Parathyroid adenoma (tissue), 2 donors: ENCODE measurements at regions not wholly inside any gene's neighbourhood (a gene's known extent, or its start where the extent isn't known, plus 50 kb on each side); places are given as distances from the start of the nearest gene placed in this dataset.

Experiments
- H2AFZ ChIP-seq: fragments of 300-600 bp; sonication (generic); one replicate; pipeline ENCODE4 v1.7.0; 2017; ENCODE audit warnings: antibody characterized with exemption, mild to moderate bottlenecking
- H3K27ac ChIP-seq: fragments of 300-600 bp; sonication (generic); one replicate; pipeline ENCODE4 v1.7.0; 2017
- H3K27me3 ChIP-seq: fragments of 300-600 bp; sonication (generic); one replicate; pipeline ENCODE4 v1.7.0; 2017; ENCODE audit warnings: low read length; ENCODE audit not compliant: control insufficient read depth, insufficient read depth
- H3K36me3 ChIP-seq: fragments of 300-600 bp; sonication (generic); one replicate; pipeline ENCODE4 v1.7.0; 2017; ENCODE audit warnings: low read length; ENCODE audit not compliant: control insufficient read depth, insufficient read depth
- H3K4me1 ChIP-seq: fragments of 300-600 bp; sonication (generic); one replicate; pipeline ENCODE4 v1.7.0; 2017; ENCODE audit warnings: control low read depth
- H3K4me2 ChIP-seq: fragments of 300-600 bp; sonication (generic); one replicate; pipeline ENCODE4 v1.7.0; 2017; ENCODE audit warnings: low read length
- H3K4me3 ChIP-seq: fragments of 300-600 bp; sonication (generic); one replicate; pipeline ENCODE4 v1.7.0; 2017; ENCODE audit warnings: low read depth, low read length
- H3K79me2 ChIP-seq: fragments of 300-600 bp; sonication (generic); one replicate; pipeline ENCODE4 v1.7.0; 2017; ENCODE audit warnings: control low read depth
- H3K9ac ChIP-seq: fragments of 300-600 bp; sonication (generic); one replicate; pipeline ENCODE4 v1.7.0; 2017; ENCODE audit warnings: mild to moderate bottlenecking
- H3K9me3 ChIP-seq: fragments of 300-600 bp; sonication (generic); one replicate; pipeline ENCODE4 v1.7.0; 2017; ENCODE audit warnings: low read length; ENCODE audit not compliant: control insufficient read depth
- TF ChIP-seq, protein P1 (sequence below): fragments of 300-600 bp; sonication (generic); IDR thresholded peaks from one replicate; pipeline ENCODE4 v1.7.0; 2017; ENCODE audit warnings: antibody characterized with exemption, mild to moderate bottlenecking
- donor health status: primary hyperparathyroidism.

DNA sequence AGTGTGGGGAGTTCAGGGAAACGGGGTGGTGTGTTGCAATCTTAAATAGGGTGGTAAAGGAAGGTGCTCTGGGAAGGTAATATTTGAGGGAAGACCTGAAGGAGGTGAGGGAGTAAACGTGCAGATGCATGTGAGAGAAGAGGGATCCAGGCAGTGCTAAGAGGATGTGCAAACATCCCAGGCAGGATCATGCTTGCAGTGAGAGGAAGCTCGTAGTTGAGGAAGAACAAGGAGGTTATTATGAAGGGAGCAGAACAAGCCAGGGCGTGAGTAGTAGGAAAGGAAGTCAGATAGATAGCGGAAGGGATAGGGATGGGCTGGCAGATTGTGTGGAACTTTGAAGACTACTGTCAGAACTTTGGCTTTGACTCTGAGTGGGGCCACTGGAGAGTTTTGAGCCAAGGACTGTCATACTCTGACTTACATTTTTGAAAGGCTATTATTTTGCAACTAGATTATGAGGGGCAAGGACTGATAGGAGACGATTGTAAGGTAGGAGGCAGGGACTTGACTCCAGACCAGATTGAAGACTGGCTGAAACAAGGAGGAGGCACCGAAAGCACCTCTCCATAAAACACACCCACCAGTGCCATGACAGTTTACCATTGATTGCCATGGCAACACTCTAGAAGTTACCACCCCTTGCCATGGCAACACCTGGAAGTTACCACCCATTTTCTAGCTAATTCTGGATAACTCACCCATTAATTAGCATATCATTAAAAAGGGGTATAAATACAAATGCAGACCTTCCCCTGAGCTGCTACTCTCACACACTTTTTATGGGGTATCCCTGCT lies 67.0 kb downstream of the XCL2 start:
- no peak overlapping the region for H3K27ac ChIP-seq

DNA sequence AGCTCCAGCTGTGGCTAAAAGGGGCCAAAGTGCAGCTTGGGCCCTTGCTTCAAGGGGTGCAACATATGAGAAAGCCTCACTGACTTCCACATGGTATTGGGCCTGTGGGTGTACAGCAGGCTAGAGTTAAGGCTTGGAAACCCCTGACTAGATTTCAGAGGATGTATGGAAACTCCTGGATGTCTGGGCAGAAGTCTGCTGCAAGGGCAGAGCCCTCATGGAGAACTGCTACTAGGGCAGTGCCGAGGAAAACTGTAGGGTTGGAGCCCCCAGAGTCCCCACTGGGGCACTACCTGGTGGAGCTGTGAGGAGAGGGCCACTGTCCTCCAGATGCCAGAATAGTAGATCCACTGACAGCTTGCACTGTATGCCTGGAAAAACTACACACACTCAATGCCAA lies 69.5 kb downstream of the XCL2 start:
- Histone ChIP-seq H3K4me1 (no peaks in the 10 kb centered on the region), H3K9ac (no peak overlapping the region), H3K36me3 (no peaks in the 10 kb centered on the region), H3K79me2 (no peaks in the 10 kb centered on the region), H3K9me3 (no peaks in the 10 kb centered on the region), H2AFZ (no peak overlapping the region), H3K27me3 (no peaks in the 10 kb centered on the region), H3K27ac (no peak overlapping the region), H3K4me2 (no peak overlapping the region), H3K4me3 (no peak overlapping the region)
- TF ChIP-seq, protein P1, sequence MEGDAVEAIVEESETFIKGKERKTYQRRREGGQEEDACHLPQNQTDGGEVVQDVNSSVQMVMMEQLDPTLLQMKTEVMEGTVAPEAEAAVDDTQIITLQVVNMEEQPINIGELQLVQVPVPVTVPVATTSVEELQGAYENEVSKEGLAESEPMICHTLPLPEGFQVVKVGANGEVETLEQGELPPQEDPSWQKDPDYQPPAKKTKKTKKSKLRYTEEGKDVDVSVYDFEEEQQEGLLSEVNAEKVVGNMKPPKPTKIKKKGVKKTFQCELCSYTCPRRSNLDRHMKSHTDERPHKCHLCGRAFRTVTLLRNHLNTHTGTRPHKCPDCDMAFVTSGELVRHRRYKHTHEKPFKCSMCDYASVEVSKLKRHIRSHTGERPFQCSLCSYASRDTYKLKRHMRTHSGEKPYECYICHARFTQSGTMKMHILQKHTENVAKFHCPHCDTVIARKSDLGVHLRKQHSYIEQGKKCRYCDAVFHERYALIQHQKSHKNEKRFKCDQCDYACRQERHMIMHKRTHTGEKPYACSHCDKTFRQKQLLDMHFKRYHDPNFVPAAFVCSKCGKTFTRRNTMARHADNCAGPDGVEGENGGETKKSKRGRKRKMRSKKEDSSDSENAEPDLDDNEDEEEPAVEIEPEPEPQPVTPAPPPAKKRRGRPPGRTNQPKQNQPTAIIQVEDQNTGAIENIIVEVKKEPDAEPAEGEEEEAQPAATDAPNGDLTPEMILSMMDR: no peak

More for the DNA sequence above, 67.0 kb downstream of the XCL2 start:
- Histone ChIP-seq H3K79me2 (no peaks in the 10 kb centered on the region), H3K4me2 (no peak overlapping the region), H3K27me3 (no peaks in the 10 kb centered on the region), H3K4me3 (no peak overlapping the region), H3K9ac (no peak overlapping the region), H3K36me3 (no peaks in the 10 kb centered on the region), H2AFZ (no peak overlapping the region), H3K4me1 (no peaks in the 10 kb centered on the region), H3K9me3 (no peaks in the 10 kb centered on the region)
- TF ChIP-seq, protein P1: no peak

DNA sequence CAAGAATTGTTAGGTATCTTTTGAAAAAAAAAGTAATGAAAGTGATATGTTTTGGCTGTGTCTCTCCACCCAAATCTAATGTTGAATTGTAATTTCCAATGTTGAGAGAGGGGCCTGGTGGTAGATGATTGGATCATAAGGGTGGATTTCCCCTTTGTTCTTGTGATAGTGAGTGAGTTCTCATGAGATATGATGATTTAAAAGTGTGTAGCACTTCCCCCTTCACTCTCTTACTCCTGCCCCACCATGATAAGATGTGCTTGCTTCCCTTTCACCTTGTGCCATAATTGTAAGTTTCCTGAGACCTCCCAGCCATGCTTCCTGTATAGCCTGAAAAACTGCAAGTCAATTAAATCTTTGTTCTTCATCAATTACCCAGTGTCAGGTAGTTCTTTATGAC lies 70.7 kb downstream of the XCL2 start:
- H3K9me3 ChIP-seq: no peaks in the 10 kb centered on the region
- H2AFZ ChIP-seq: no peak overlapping the region
- H3K27ac ChIP-seq: no peak overlapping the region
- H3K4me1 ChIP-seq: no peaks in the 10 kb centered on the region
- H3K27me3 ChIP-seq: no peaks in the 10 kb centered on the region
- no peaks in the 10 kb centered on the region for H3K36me3 ChIP-seq
- no peak overlapping the region for H3K4me3 ChIP-seq
- no peaks in the 10 kb centered on the region for H3K79me2 ChIP-seq
- H3K4me2 ChIP-seq: no peak overlapping the region
- no peak overlapping the region for H3K9ac ChIP-seq
- TF ChIP-seq, protein P1: no peak

DNA sequence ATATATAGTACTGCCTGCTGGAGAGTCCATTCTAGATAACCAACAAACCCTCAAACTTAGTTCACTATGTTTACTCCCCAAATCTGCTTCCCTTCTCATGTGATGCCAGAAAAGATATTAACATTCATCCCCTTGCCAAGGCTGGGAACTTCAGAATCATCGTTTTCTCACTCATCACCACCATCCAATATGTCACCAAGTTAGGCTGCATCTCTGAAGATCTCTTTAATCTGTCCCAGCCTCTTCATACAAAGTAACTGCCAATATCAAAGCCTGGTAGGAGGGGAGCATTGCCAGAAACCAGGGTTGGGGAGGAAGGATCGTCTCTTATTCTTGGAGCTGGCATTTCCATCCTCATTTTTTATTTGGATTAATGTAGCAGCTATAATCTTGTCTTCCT lies 71.6 kb downstream of the XCL2 start:
- H2AFZ ChIP-seq: no peak overlapping the region
- TF ChIP-seq, protein P1: no peak
- no peak overlapping the region for H3K4me3 ChIP-seq
- H3K36me3 ChIP-seq: no peaks in the 10 kb centered on the region
- no peaks in the 10 kb centered on the region for H3K27me3 ChIP-seq
- no peak overlapping the region for H3K4me2 ChIP-seq
- H3K4me1 ChIP-seq: no peaks in the 10 kb centered on the region
- no peak overlapping the region for H3K9ac ChIP-seq
- no peak overlapping the region for H3K27ac ChIP-seq
- H3K9me3 ChIP-seq: no peaks in the 10 kb centered on the region
- H3K79me2 ChIP-seq: no peaks in the 10 kb centered on the region

DNA sequence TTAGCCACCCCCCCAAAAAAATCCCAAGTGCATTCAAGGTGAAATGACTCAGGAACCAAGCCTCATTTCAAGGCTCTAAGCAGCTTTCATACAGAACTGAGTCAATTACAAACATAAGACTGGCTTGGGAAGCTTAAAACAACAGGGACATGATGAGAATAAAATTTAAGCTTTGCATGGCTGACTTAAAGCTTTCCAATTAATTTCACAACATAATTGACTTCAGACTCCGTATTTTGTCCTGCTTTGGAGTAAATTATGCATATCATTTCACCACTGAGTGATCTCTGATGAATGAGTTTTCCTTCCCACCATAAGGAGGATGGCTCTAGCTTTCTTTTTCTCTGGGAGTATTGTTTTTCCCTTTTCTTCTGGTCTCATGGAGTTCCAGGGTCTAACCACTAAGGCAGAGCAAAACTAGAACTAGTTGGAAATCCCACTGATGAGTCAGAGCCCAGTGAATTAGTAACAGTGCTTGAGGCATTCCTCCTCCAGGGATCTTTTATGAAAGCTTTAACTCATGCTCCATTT lies 72.8 kb downstream of the XCL2 start:
- Histone ChIP-seq H2AFZ (no peak overlapping the region), H3K27me3 (no peaks in the 10 kb centered on the region), H3K9me3 (no peaks in the 10 kb centered on the region), H3K36me3 (no peaks in the 10 kb centered on the region), H3K27ac (no peak overlapping the region), H3K4me2 (no peak overlapping the region), H3K4me3 (no peak overlapping the region), H3K9ac (no peak overlapping the region), H3K79me2 (no peaks in the 10 kb centered on the region), H3K4me1 (no peaks in the 10 kb centered on the region)
- TF ChIP-seq, protein P1: no peak
